ENCODE measurements at regions not wholly inside any gene's neighbourhood (a gene's known extent, or its start where the extent isn't known, plus 50 kb on each side); places are given as distances from the start of the nearest gene placed in this dataset.
"Not testable (repeated sequence)": the region's sequence is repeated elsewhere in the genome, so short reads cannot be mapped to it uniquely, and the experiment has no call there.

DNA sequence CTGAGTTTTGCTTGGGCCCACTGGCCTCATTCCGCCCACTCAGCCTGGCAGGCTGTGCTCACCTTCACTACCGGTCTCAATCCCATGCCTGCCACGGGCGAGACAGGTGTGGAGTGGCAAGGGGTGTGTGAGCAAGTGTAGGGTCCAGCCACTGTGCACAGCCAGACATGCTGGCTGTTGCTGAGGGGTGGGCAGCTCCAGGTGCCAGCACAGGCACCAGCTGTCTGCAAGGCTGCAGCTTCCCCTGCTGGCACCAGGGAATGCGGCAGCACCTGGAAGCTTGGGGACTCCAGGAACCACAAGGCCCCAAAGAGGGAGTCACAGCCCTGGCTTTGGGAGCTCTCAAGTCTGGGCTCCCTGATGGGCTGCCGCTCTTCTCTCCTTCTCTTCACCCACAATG, 372.7 kb downstream of the CBLN4 start:
- no peak for TF ChIP-seq EZH2 (IDR thresholded peaks at IDR 0.05; ENCODE audit: borderline replicate concordance, insufficient read depth, low read depth, low read length, poor library complexity, severe bottlenecking)
- TF ChIP-seq, protein P1, sequence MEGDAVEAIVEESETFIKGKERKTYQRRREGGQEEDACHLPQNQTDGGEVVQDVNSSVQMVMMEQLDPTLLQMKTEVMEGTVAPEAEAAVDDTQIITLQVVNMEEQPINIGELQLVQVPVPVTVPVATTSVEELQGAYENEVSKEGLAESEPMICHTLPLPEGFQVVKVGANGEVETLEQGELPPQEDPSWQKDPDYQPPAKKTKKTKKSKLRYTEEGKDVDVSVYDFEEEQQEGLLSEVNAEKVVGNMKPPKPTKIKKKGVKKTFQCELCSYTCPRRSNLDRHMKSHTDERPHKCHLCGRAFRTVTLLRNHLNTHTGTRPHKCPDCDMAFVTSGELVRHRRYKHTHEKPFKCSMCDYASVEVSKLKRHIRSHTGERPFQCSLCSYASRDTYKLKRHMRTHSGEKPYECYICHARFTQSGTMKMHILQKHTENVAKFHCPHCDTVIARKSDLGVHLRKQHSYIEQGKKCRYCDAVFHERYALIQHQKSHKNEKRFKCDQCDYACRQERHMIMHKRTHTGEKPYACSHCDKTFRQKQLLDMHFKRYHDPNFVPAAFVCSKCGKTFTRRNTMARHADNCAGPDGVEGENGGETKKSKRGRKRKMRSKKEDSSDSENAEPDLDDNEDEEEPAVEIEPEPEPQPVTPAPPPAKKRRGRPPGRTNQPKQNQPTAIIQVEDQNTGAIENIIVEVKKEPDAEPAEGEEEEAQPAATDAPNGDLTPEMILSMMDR (IDR thresholded peaks at IDR 0.05): no peak
- no peak overlapping the region for H3K27ac ChIP-seq (ENCODE audit: low read length in 2 of 2)
- no peaks in the 10 kb centered on the region for H3K36me3 ChIP-seq (replicated peaks in 1 of 2; ENCODE audit: control extremely low read depth in 1 of 2, control insufficient read depth in 1 of 2, extremely low read depth in 1 of 2, insufficient read depth in 2 of 2, low read length in 1 of 2)
- Mint-ChIP-seq H3K9me3 (ENCODE audit: insufficient read depth) (no peaks in the 10 kb centered on the region), H3K4me1 (no peaks in the 10 kb centered on the region), H3K27ac (no peak overlapping the region), H3K4me3 (no peak overlapping the region), H3K27me3 (no peaks in the 10 kb centered on the region)
- H4K20me1 ChIP-seq (ENCODE audit: control insufficient read depth, insufficient read depth, low read length, poor library complexity, severe bottlenecking): no peaks in the 10 kb centered on the region
- ATAC-seq (ENCODE audit: low read depth): no peak
- CTCF ChIA-PET: no interaction called here
- DNase-seq: no peak
- H3K4me1 ChIP-seq (ENCODE audit: control insufficient read depth in 2 of 2, insufficient read depth in 2 of 2, low read length in 2 of 2): no peaks in the 10 kb centered on the region
- no peak overlapping the region for H3K4me3 ChIP-seq (ENCODE audit: control extremely low read depth in 1 of 5, extremely low read depth in 1 of 5, insufficient read depth in 1 of 5, low read depth in 2 of 5, low read length in 4 of 5)
- H3K27me3 ChIP-seq (replicated peaks in 1 of 4; ENCODE audit: control extremely low read depth in 1 of 4, control insufficient read depth in 3 of 4, insufficient read depth in 4 of 4, low read length in 3 of 4): no peaks in the 10 kb centered on the region
- peaks cover 0 to 4% (median 0%) of the 10 kb centered on the region in 3 donors for H3K9me3 ChIP-seq (ENCODE audit: control extremely low read depth in 1 of 3, control insufficient read depth in 2 of 3, insufficient read depth in 1 of 3, low read length in 2 of 3)
- H3K79me2 ChIP-seq (ENCODE audit: control insufficient read depth, insufficient read depth, low read length): no peaks in the 10 kb centered on the region
- intact Hi-C loops (cut with micrococcal nuclease): no loop called here
- no peak overlapping the region for H3K9ac ChIP-seq (ENCODE audit: low read length)
- POLR2A ChIA-PET: no interaction called here
- no peak overlapping the region for H2AFZ ChIP-seq (ENCODE audit: insufficient read depth, low read depth, low read length, poor library complexity, severe bottlenecking)
- no peak overlapping the region for H3K4me2 ChIP-seq (replicated peaks; ENCODE audit: low read depth, low read length, poor library complexity, severe bottlenecking)
- WGBS (ENCODE audit: insufficient coverage): 96% methylated on average over 6 of the region's 6 CpGs

GRCh38 chr20:55629143-55629542, 376.2 kb downstream of the CBLN4 start:
- H3K9me3 ChIP-seq (ENCODE audit: control extremely low read depth in 1 of 3, control insufficient read depth in 2 of 3, insufficient read depth in 1 of 3, low read length in 2 of 3); H4K20me1 ChIP-seq (ENCODE audit: control insufficient read depth, insufficient read depth, low read length, poor library complexity, severe bottlenecking); CTCF ChIA-PET; H3K36me3 ChIP-seq (replicated peaks in 1 of 2; ENCODE audit: control extremely low read depth in 1 of 2, control insufficient read depth in 1 of 2, extremely low read depth in 1 of 2, insufficient read depth in 2 of 2, low read length in 1 of 2); DNase-seq; intact Hi-C loops (cut with micrococcal nuclease); H2AFZ ChIP-seq (ENCODE audit: insufficient read depth, low read depth, low read length, poor library complexity, severe bottlenecking); H3K9ac ChIP-seq (ENCODE audit: low read length); H3K27me3 Mint-ChIP-seq; H3K9me3 Mint-ChIP-seq (ENCODE audit: insufficient read depth); H3K4me2 ChIP-seq (replicated peaks; ENCODE audit: low read depth, low read length, poor library complexity, severe bottlenecking); H3K27ac ChIP-seq (ENCODE audit: low read length in 2 of 2); H3K4me3 Mint-ChIP-seq; H3K4me1 ChIP-seq (ENCODE audit: control insufficient read depth in 2 of 2, insufficient read depth in 2 of 2, low read length in 2 of 2); POLR2A ChIA-PET; H3K4me3 ChIP-seq (ENCODE audit: control extremely low read depth in 1 of 5, extremely low read depth in 1 of 5, insufficient read depth in 1 of 5, low read depth in 2 of 5, low read length in 4 of 5); ATAC-seq (ENCODE audit: low read depth); H3K4me1 Mint-ChIP-seq; H3K79me2 ChIP-seq (ENCODE audit: control insufficient read depth, insufficient read depth, low read length); H3K27ac Mint-ChIP-seq; H3K27me3 ChIP-seq (replicated peaks in 1 of 4; ENCODE audit: control extremely low read depth in 1 of 4, control insufficient read depth in 3 of 4, insufficient read depth in 4 of 4, low read length in 3 of 4): not testable (repeated sequence)
- no CpG with 5 or more reads among the region's 4 CpGs for WGBS (ENCODE audit: insufficient coverage)
